ENCODE measurements at regions not wholly inside any gene's neighbourhood (a gene's known extent, or its start where the extent isn't known, plus 50 kb on each side); places are given as distances from the start of the nearest gene placed in this dataset.

DNA sequence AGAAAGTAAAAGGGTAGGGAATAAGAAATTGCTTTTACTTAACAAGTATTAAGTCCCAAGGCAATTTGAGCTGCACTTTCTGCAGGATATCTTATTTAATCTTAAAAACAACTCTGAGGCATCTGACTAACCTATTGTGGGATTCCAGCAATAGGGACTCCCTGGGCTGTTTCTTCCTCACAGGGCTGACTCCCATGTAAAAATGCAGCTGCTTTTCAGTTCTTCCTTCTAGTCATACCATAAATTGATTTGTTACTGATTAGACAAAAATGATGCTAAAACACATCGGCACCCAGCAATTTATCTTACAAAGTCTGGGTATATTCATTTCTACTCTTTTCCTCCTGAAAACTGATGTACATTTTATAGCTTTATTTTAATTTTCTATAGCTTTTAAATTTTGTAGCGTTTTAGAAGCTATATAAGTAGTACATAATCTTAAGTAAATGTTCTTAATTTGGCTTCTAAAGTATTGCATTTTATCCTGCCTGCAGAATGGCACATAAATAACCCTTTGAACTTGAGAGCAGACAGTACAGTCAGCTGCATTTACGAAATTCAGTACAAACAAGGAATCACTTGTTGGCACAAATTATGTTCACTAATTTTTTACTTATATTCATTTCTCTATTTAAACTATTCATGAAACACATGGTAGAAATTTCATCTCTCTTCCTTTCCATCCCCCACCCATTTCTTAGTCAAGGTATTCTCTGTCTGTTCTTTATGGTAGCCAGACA, 102.4 kb upstream of the FRY start:
- Mint-ChIP-seq H3K27ac (ENCODE audit: unreplicated experiment) (no peak overlapping the region), H3K4me3 (ENCODE audit: unreplicated experiment) (no peak overlapping the region), H3K27me3 (ENCODE audit: unreplicated experiment) (peaks cover 15% of the 10 kb centered on the region), H3K36me3 (ENCODE audit: unreplicated experiment) (no peaks in the 10 kb centered on the region), H3K9me3 (ENCODE audit: unreplicated experiment) (no peaks in the 10 kb centered on the region), H3K4me1 (ENCODE audit: unreplicated experiment) (no peaks in the 10 kb centered on the region)
- DNase-seq (ENCODE audit: extremely low spot score, unreplicated experiment): no peak
- TF ChIP-seq, protein P1, sequence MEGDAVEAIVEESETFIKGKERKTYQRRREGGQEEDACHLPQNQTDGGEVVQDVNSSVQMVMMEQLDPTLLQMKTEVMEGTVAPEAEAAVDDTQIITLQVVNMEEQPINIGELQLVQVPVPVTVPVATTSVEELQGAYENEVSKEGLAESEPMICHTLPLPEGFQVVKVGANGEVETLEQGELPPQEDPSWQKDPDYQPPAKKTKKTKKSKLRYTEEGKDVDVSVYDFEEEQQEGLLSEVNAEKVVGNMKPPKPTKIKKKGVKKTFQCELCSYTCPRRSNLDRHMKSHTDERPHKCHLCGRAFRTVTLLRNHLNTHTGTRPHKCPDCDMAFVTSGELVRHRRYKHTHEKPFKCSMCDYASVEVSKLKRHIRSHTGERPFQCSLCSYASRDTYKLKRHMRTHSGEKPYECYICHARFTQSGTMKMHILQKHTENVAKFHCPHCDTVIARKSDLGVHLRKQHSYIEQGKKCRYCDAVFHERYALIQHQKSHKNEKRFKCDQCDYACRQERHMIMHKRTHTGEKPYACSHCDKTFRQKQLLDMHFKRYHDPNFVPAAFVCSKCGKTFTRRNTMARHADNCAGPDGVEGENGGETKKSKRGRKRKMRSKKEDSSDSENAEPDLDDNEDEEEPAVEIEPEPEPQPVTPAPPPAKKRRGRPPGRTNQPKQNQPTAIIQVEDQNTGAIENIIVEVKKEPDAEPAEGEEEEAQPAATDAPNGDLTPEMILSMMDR (IDR thresholded peaks at IDR 0.05): no peak

DNA sequence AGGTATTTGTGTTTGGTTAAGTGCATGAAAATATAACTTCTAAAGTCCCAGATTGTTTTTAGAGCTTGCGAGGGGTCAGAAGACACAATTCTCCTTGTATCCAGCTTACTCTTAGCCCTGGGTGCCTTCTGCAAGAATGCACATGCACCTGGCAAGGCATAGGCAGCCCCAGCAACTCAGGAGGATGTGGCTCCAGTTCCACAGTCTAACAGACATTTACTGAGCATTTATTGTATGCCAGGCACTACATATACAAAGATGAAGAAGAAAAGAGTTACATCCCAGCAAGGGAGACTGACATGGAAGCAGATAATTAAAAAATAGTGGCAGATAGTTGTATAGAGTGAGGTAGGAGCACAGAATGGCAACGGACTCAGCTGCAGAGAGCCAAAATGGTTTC, 101.1 kb upstream of the FRY start:
- TF ChIP-seq, protein P1 (IDR thresholded peaks at IDR 0.05): no peak
- Mint-ChIP-seq H3K9me3 (ENCODE audit: unreplicated experiment) (no peaks in the 10 kb centered on the region), H3K4me1 (ENCODE audit: unreplicated experiment) (no peaks in the 10 kb centered on the region), H3K27ac (ENCODE audit: unreplicated experiment) (no peak overlapping the region), H3K36me3 (ENCODE audit: unreplicated experiment) (no peaks in the 10 kb centered on the region), H3K27me3 (ENCODE audit: unreplicated experiment) (peaks cover 6% of the 10 kb centered on the region), H3K4me3 (ENCODE audit: unreplicated experiment) (no peak overlapping the region)
- no peak for DNase-seq (ENCODE audit: extremely low spot score, unreplicated experiment)

DNA sequence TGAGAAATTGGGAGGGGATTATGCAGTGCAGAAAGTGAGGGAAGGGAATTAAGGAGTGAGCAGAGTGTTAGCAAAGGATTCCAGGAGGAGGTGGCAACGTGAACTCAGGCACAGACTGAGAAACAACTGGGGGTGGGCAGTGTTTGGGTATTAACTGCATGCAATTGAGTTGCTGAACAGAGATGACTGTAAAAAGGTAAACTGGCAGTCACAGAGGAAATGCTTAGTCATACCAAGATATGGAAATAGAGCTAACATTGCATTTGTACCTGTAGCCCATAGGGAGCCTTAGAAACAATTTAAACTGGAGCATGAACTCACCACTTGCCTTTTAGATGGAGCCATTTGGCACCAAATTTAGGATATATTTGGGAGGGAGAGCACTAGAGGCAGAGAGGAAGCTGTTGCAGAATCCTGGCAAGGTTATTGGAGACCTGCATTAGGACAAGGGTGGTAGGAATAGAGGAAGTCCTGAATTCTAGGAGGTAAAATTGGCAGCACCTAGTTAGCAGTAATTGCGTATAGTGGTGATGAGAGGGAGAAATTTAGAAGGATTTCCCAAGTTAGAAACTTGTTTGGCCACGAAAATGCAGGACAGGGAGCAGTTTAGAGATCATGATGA, 100.6 kb upstream of the FRY start:
- Mint-ChIP-seq H3K4me3 (ENCODE audit: unreplicated experiment) (no peak overlapping the region), H3K27ac (ENCODE audit: unreplicated experiment) (no peak overlapping the region)
- no peak for DNase-seq (ENCODE audit: extremely low spot score, unreplicated experiment)

DNA sequence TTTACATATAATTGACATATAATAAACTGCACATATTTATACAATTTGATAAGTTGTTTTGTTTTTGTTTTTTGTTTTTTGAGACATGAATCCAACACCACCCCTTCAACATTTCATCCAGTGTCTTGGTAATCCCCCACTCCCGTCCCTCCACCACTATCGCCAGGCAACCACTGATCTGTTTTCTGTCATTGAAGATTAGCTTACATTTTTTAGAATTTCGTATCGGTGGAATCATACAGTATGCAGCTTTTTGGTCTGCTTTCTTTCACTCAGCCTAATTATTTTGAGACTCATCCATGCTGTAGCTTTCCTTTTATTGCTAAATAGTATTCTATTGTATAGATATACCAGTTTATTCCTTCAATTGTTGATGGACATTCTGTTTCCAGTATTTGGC, 94.1 kb upstream of the FRY start:
- Mint-ChIP-seq H3K27me3 (ENCODE audit: unreplicated experiment) (peaks cover 15% of the 10 kb centered on the region), H3K4me1 (ENCODE audit: unreplicated experiment) (no peaks in the 10 kb centered on the region), H3K27ac (ENCODE audit: unreplicated experiment) (no peak overlapping the region), H3K9me3 (ENCODE audit: unreplicated experiment) (no peaks in the 10 kb centered on the region), H3K36me3 (ENCODE audit: unreplicated experiment) (no peaks in the 10 kb centered on the region), H3K4me3 (ENCODE audit: unreplicated experiment) (no peak overlapping the region)
- no peak for DNase-seq (ENCODE audit: extremely low spot score, unreplicated experiment)
- TF ChIP-seq, protein P1 (IDR thresholded peaks at IDR 0.05): no peak

More for the DNA sequence above, 100.6 kb upstream of the FRY start:
- Mint-ChIP-seq H3K9me3 (ENCODE audit: unreplicated experiment) (no peaks in the 10 kb centered on the region), H3K27me3 (ENCODE audit: unreplicated experiment) (peaks cover 6% of the 10 kb centered on the region), H3K4me1 (ENCODE audit: unreplicated experiment) (no peaks in the 10 kb centered on the region), H3K36me3 (ENCODE audit: unreplicated experiment) (no peaks in the 10 kb centered on the region)
- TF ChIP-seq, protein P1 (IDR thresholded peaks at IDR 0.05): no peak

DNA sequence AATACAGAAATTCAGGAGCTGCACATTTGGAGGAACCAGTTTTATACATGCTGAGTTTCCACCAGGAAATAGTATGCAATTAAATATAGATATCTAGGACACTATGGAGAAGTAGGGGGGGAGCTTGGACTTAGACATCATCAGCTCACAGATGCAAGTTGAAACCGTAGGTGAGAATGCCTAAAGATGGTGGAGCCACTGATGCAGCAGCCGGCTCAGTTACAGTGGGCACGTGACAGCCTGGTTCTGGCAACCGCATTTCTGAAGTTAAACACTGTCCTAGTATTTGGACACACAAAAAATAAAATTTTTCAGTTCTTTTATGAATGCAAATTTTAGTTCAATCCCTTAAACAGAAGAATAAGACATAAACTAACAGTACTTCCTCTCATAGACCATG, 91.5 kb upstream of the FRY start:
- Mint-ChIP-seq H3K4me3 (ENCODE audit: unreplicated experiment) (no peak overlapping the region), H3K27me3 (ENCODE audit: unreplicated experiment) (peaks cover 15% of the 10 kb centered on the region)
- TF ChIP-seq, protein P1 (IDR thresholded peaks at IDR 0.05): no peak

More for the DNA sequence above, 91.5 kb upstream of the FRY start:
- Mint-ChIP-seq H3K9me3 (ENCODE audit: unreplicated experiment) (no peaks in the 10 kb centered on the region), H3K4me1 (ENCODE audit: unreplicated experiment) (no peaks in the 10 kb centered on the region), H3K27ac (ENCODE audit: unreplicated experiment) (no peak overlapping the region), H3K36me3 (ENCODE audit: unreplicated experiment) (no peaks in the 10 kb centered on the region)
- DNase-seq (ENCODE audit: extremely low spot score, unreplicated experiment): no peak

Measured in osteocyte (in vitro differentiated cells).